GM06990 (cell line): ENCODE measurements at regions not wholly inside any gene's neighbourhood (a gene's known extent, or its start where the extent isn't known, plus 50 kb on each side); places are given as distances from the start of the nearest gene placed in this dataset.

Source experiments
- DNase-seq: peaks from one replicate; pipeline ENCODE4 v3.0.0-alpha.2; 2011; ENCODE audit not compliant: insufficient read length; ENCODE audit errors: extremely low read depth
- H3K27me3 ChIP-seq: replicated peaks from 2 replicates; pipeline ENCODE4 v1.6.0; 2011; ENCODE audit warnings: low read length; ENCODE audit not compliant: control insufficient read depth, insufficient read depth
- H3K36me3 ChIP-seq: 2 replicates; pipeline ENCODE4 v1.5.1; 2011; ENCODE audit warnings: low read length; ENCODE audit not compliant: control insufficient read depth, insufficient read depth
- H3K4me3 ChIP-seq: replicated peaks from 2 replicates; pipeline ENCODE4 v1.5.1; 2011; ENCODE audit warnings: low read depth, mild to moderate bottlenecking, control low read depth, low read length
- CTCF ChIP-seq: IDR thresholded peaks from 2 replicates; pipeline ENCODE4 v1.5.1; 2011; ENCODE audit warnings: low read length, control low read depth, mild to moderate bottlenecking, inconsistent platforms; ENCODE audit not compliant: insufficient read depth, poor library complexity, severe bottlenecking

GRCh38 chr9:12874395-12874794, 99.6 kb downstream of the LURAP1L start:
- H3K4me3 ChIP-seq = no peak overlapping the region
- no peak for DNase-seq
- no peaks in the 10 kb centered on the region for H3K27me3 ChIP-seq
- no peak for TF ChIP-seq CTCF
- H3K36me3 ChIP-seq = no peaks in the 10 kb centered on the region

- Histone ChIP-seq H3K4me3 (no peak overlapping the region), H3K36me3 (no peaks in the 10 kb centered on the region), H3K27me3 (no peaks in the 10 kb centered on the region)
- DNase-seq = no peak
- TF ChIP-seq CTCF = no peak
These were observed 100.4 kb downstream of the LURAP1L start for GRCh38 chr9:12875191-12875590.

- no peak for TF ChIP-seq CTCF
- Histone ChIP-seq H3K4me3 (no peak overlapping the region), H3K36me3 (no peaks in the 10 kb centered on the region), H3K27me3 (no peaks in the 10 kb centered on the region)
- no peak for DNase-seq
These were observed 102.1 kb downstream of the LURAP1L start for GRCh38 chr9:12876872-12877271.

- TF ChIP-seq CTCF = no peak
- no peak overlapping the region for H3K4me3 ChIP-seq
- DNase-seq = no peak
- H3K27me3 ChIP-seq = no peaks in the 10 kb centered on the region
- no peaks in the 10 kb centered on the region for H3K36me3 ChIP-seq
These were observed 103.6 kb downstream of the LURAP1L start for GRCh38 chr9:12878351-12878978.

GRCh38 chr9:12879961-12880360, 105.1 kb downstream of the LURAP1L start:
- no peak for TF ChIP-seq CTCF
- Histone ChIP-seq H3K36me3 (no peaks in the 10 kb centered on the region), H3K4me3 (no peak overlapping the region), H3K27me3 (no peaks in the 10 kb centered on the region)
- no peak for DNase-seq
